Fibroblast of the aortic adventitia (primary cell): ENCODE measurements at regions not wholly inside any gene's neighbourhood (a gene's known extent, or its start where the extent isn't known, plus 50 kb on each side); places are given as distances from the start of the nearest gene placed in this dataset.

Source experiments
- DNase-seq: peaks from one replicate; pipeline ENCODE4 v3.0.0-alpha.2; 2010; ENCODE audit warnings: low read depth
- H3K4me3 ChIP-seq: 2 replicates; pipeline ENCODE4 v1.5.1; 2011; ENCODE audit warnings: low read depth, mild to moderate bottlenecking, control low read depth, low read length, moderate library complexity
- TF ChIP-seq, protein P1 (sequence below): IDR thresholded peaks from 2 replicates; pipeline ENCODE4 v1.5.1; 2011; ENCODE audit warnings: mild to moderate bottlenecking, low read length, control low read depth, inconsistent platforms; ENCODE audit not compliant: insufficient read depth

GRCh38 chr4:173680278-173680677 is 150.2 kb upstream of the HAND2 start:
- DNase-seq = no peak
- TF ChIP-seq, protein P1, sequence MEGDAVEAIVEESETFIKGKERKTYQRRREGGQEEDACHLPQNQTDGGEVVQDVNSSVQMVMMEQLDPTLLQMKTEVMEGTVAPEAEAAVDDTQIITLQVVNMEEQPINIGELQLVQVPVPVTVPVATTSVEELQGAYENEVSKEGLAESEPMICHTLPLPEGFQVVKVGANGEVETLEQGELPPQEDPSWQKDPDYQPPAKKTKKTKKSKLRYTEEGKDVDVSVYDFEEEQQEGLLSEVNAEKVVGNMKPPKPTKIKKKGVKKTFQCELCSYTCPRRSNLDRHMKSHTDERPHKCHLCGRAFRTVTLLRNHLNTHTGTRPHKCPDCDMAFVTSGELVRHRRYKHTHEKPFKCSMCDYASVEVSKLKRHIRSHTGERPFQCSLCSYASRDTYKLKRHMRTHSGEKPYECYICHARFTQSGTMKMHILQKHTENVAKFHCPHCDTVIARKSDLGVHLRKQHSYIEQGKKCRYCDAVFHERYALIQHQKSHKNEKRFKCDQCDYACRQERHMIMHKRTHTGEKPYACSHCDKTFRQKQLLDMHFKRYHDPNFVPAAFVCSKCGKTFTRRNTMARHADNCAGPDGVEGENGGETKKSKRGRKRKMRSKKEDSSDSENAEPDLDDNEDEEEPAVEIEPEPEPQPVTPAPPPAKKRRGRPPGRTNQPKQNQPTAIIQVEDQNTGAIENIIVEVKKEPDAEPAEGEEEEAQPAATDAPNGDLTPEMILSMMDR = no peak

DNA sequence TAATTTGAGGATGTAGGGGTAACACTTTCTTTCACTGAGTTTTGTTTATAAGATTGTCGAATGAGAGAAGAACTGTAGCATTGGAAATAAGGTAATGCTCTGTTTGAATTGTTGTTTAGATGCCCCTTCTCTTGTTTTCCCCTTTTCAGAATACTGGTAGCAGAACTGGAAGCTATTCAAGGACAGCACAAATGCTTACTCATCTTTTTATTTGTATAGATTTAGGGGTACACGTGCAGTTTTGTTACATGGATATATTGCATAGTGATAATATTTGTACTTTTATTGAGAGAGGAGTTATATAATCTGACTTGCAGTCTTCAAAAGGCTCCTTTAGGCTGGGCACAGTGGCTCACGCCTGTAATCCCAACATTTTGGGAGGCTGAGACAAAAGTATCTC is 145.4 kb upstream of the HAND2 start:
- H3K4me3 ChIP-seq = no peak overlapping the region
- no peak for DNase-seq
- TF ChIP-seq, protein P1 = no peak

More at GRCh38 chr4:173680278-173680677, 150.2 kb upstream of the HAND2 start:
- H3K4me3 ChIP-seq = no peak overlapping the region

GRCh38 chr4:173669460-173670179 is 139.6 kb upstream of the HAND2 start:
- no peak overlapping the region for H3K4me3 ChIP-seq
- TF ChIP-seq, protein P1 = no peak
- no peak for DNase-seq

DNA sequence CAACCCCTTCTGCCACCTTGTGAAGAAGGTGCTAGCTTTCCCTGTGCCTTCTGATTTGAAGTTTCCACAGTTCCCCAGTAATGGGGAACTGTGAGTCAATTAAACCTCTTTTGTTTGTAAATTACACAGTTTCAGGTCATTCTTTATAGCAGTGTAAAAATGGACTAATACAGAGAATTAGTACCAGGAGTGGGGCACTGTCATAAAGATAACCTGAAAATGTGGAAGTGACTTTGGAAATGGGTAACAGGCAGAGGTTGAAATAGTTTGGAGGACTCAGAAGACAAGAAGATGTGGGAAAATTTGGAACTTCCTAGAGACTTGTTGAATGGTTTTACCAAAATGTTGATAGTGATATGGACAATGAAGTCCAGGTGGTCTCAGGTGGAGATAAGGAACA is 131.0 kb upstream of the HAND2 start:
- DNase-seq = no peak
- H3K4me3 ChIP-seq = no peak overlapping the region
- TF ChIP-seq, protein P1 = no peak

DNA sequence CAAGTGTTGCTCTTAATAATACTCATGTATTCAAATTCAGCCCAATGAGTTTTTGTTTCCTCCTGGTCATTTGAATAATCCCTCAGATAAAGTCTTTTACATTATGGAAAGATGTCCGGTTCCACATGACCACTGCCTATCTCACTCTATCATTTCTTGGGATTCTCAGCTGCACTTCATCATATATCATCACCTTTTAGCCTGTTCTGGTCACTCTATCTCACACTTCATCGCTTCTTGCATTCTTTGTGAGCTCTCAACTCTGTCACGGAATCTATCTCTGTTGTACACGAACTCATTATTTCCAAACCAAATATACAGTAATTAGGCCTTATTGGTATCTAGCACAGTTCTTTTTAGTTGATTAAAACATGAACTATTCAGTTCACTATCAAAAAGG is 126.9 kb upstream of the HAND2 start:
- no peak for DNase-seq
- H3K4me3 ChIP-seq = no peak overlapping the region
- TF ChIP-seq, protein P1 = no peak

DNA sequence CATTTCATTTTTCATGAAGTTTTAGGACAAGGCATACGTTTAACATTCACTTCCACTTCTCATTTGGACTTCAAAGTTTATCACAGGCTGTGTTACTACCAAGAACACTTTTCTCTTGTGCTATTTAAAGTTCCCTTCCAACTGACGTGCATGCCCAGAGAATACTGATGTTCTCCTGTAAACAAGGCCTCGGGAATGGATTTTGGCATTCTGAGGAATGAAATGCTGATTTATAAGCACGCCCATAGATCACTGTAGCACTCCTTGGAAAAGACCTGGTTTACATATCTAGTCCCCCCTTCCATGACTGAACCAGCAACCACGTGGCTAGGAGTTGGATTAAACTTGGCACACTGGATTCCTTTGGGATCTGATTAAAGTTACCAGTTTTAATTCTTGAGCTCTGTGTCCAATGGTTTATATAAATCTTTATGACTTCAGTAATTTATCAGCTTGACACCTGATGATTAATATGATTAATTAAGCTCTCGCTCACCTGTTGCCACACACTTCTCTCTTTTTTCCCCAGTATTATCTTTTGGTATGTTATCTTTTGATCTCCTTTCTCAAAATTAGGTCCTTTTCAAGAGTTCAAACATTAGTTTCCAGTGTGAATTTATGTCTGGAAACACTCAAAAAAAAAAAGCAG is 122.4 kb upstream of the HAND2 start:
- DNase-seq = peak; percentile 21
- no peak overlapping the region for H3K4me3 ChIP-seq
- TF ChIP-seq, protein P1 = no peak
